ENCODE measurements at regions not wholly inside any gene's neighbourhood (a gene's known extent, or its start where the extent isn't known, plus 50 kb on each side); places are given as distances from the start of the nearest gene placed in this dataset.
"Not testable (repeated sequence)": the region's sequence is repeated elsewhere in the genome, so short reads cannot be mapped to it uniquely, and the experiment has no call there.

GRCh38 chr9:41308953-41309352 lies 119.8 kb upstream of the ZNG1F start:
- TF ChIP-seq CTCF, POLR2A (IDR thresholded peaks at IDR 0.05): not testable (repeated sequence)

All from adrenal gland (tissue), 5 donors.